Adrenal gland (tissue), 5 donors: ENCODE measurements at regions not wholly inside any gene's neighbourhood (a gene's known extent, or its start where the extent isn't known, plus 50 kb on each side); places are given as distances from the start of the nearest gene placed in this dataset.

ENCODE experiments used
- POLR2A ChIP-seq, 2 donors: fragments of 450-650 bp; IDR thresholded peaks; one replicate each; pipeline ENCODE4 v1.6.1; 2017; ENCODE audit warnings: antibody characterized with exemption in 2 of 2, mild to moderate bottlenecking in 2 of 2, moderate library complexity in 1 of 2
- TF ChIP-seq, protein P1 (sequence below), 6 experiments: fragments of 450-650 bp in 4 of 6; fragments of 200-600 bp in 2 of 6; sonication (generic) in 1 of 6; IDR thresholded peaks; 1 replicate in 5 of 6; 2 replicates in 1 of 6; pipeline versions ENCODE4 v1.5.1 to v1.8.0; 2016 to 2021; ENCODE audit warnings: antibody characterized with exemption in 6 of 6, mild to moderate bottlenecking in 2 of 6, moderate library complexity in 1 of 6
- donor health status: DM: no; HTN: no; CAD: no.

DNA sequence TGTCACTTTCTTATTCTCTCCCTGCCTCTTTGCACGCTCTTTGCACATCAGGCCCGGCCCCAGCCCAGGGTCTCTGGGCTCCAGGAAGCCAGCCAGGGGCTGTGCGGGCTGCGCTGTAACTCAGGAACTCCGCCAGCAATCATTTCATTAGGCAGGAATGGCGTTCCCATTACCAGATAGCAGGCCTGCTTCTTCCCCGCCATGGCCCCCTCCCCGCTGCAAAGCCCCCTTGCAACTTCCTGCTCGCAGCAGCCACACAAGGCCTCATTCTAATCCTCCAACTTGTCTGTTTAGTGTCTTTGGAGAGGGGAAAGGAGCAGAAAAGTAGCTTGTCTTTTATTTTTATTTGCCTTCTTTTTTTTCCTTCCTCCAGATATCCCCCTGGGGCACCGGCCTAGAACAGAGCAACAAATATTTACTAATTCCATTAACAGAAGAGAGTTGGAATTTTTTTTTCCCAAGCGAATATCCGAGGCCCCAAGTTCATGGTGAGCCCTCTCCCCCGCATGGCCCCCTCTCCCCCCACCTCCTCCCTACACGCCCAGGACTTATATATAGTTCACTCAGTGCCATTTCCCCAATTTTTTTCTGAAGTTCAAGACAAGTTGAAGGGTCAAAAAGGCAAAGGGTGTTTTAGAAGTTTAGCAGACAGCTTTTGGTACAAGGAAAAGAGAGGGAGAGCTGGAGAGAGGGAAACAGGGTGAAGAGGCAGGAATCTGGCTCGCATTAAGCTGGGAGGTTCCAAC is 329.4 kb upstream of the TBX3 start:
- TF ChIP-seq, protein P1, sequence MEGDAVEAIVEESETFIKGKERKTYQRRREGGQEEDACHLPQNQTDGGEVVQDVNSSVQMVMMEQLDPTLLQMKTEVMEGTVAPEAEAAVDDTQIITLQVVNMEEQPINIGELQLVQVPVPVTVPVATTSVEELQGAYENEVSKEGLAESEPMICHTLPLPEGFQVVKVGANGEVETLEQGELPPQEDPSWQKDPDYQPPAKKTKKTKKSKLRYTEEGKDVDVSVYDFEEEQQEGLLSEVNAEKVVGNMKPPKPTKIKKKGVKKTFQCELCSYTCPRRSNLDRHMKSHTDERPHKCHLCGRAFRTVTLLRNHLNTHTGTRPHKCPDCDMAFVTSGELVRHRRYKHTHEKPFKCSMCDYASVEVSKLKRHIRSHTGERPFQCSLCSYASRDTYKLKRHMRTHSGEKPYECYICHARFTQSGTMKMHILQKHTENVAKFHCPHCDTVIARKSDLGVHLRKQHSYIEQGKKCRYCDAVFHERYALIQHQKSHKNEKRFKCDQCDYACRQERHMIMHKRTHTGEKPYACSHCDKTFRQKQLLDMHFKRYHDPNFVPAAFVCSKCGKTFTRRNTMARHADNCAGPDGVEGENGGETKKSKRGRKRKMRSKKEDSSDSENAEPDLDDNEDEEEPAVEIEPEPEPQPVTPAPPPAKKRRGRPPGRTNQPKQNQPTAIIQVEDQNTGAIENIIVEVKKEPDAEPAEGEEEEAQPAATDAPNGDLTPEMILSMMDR (IDR thresholded peaks at IDR 0.05): no peak
- no peak for TF ChIP-seq POLR2A (IDR thresholded peaks at IDR 0.05)
